ENCODE measurements at regions not wholly inside any gene's neighbourhood (a gene's known extent, or its start where the extent isn't known, plus 50 kb on each side); places are given as distances from the start of the nearest gene placed in this dataset.

- peaks cover 7% of the 10 kb centered on the region for H3K79me1 ChIP-seq (ENCODE audit: low read length)
- H3K79me2 ChIP-seq (ENCODE audit: control insufficient read depth, insufficient read depth, low read length, poor library complexity) = no peaks in the 10 kb centered on the region
- no peaks in the 10 kb centered on the region for H3K36me3 ChIP-seq (ENCODE audit: control insufficient read depth in 1 of 2, insufficient read depth in 2 of 2, low read length in 2 of 2)
- peak; percentile 86 to 89 for DNase-seq
- H3K4ac ChIP-seq (ENCODE audit: low read depth, low read length) = no peak overlapping the region
- H2AK5ac ChIP-seq (ENCODE audit: low read length) = no peak overlapping the region
- no peak overlapping the region for H2BK12ac ChIP-seq (ENCODE audit: low read length)
- H2AFZ ChIP-seq (ENCODE audit: insufficient read depth, low read length, poor library complexity) = no peak overlapping the region
- H4K91ac ChIP-seq (ENCODE audit: low read depth, low read length) = no peak overlapping the region
- WGBS (ENCODE audit: extremely low coverage, insufficient coverage, insufficient read length) = no CpG with 5 or more reads among the region's 1 CpG
- H4K12ac ChIP-seq (ENCODE audit: low read depth, low read length) = no peak overlapping the region
- H2BK120ac ChIP-seq (ENCODE audit: insufficient read depth, low read length, poor library complexity) = no peak overlapping the region
- H3K9me3 ChIP-seq (ENCODE audit: insufficient read depth, low read depth, low read length) = no peaks in the 10 kb centered on the region
- H3K4me3 ChIP-seq (ENCODE audit: low read depth, low read length) = no peak overlapping the region
- no peak overlapping the region for H3K9ac ChIP-seq (ENCODE audit: low read length)
- H3K23ac ChIP-seq (ENCODE audit: low read length) = no peak overlapping the region
- H3K18ac ChIP-seq (ENCODE audit: low read length) = no peak overlapping the region
- no peak overlapping the region for H3K4me2 ChIP-seq (ENCODE audit: low read length)
- H4K8ac ChIP-seq (ENCODE audit: low read depth, low read length) = no peak overlapping the region
- H3K27me3 ChIP-seq (ENCODE audit: insufficient read depth, low read length) = no peaks in the 10 kb centered on the region
- no peak overlapping the region for H3K14ac ChIP-seq (ENCODE audit: low read length)
- H3K27ac ChIP-seq (ENCODE audit: low read depth, low read length) = no peak overlapping the region
- no peak overlapping the region for H2BK5ac ChIP-seq (ENCODE audit: low read depth, low read length, poor library complexity)
- peaks cover 12 to 19% of the 10 kb centered on the region in 2 experiments for H3K4me1 ChIP-seq (ENCODE audit: control insufficient read depth in 1 of 2, insufficient read depth in 2 of 2, low read length in 2 of 2)
Observed at GRCh38 chr17:14776791-14777190, 475.9 kb downstream of the HS3ST3B1 start.

DNA sequence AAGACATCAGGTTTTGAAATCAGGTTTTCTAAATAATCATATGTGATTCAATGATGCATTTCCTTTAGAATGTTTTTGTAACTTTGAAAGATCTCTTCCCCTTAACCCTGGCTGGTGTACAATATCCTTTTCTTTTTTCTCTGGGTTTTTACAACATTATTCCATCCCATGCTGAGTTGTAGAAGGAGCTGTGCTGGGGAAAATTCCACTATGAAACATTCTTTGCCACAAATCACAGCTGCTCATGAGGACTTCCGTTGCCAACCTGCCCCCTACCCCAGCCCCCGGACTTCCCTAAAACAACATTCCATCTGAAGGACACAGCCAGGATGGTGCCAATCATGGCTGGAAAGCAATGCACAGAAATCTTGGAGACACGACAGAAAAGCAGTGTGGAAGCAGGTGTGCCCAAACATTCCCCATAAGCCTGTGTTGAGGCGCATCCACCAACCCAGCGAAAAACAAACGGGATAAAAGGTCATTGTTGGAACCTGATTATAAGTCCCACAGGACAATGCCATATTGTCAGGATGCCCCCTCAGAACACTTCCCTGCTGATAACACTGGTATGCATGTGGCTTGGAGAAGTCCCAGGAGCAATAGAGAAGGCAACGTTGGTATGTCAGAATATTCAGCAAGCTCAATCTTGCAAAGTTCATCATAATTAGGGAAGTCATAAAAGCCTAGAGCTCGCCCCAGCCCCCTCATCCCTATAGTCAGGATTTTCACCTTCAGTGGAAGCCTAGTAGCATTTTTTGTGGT lies 475.0 kb downstream of the HS3ST3B1 start:
- Histone ChIP-seq H3K27me3 (ENCODE audit: insufficient read depth, low read length) (no peaks in the 10 kb centered on the region), H4K12ac (ENCODE audit: low read depth, low read length) (no peak overlapping the region), H2BK120ac (ENCODE audit: insufficient read depth, low read length, poor library complexity) (peak overlapping the region; percentile 2), H3K23ac (ENCODE audit: low read length) (no peak overlapping the region), H3K4me3 (ENCODE audit: low read depth, low read length) (no peak overlapping the region), H4K8ac (ENCODE audit: low read depth, low read length) (no peak overlapping the region), H2BK12ac (ENCODE audit: low read length) (no peak overlapping the region), H4K91ac (ENCODE audit: low read depth, low read length) (no peak overlapping the region), H3K18ac (ENCODE audit: low read length) (no peak overlapping the region), H3K9ac (ENCODE audit: low read length) (no peak overlapping the region), H3K36me3 (ENCODE audit: control insufficient read depth in 1 of 2, insufficient read depth in 2 of 2, low read length in 2 of 2) (no peaks in the 10 kb centered on the region), H2BK5ac (ENCODE audit: low read depth, low read length, poor library complexity) (no peak overlapping the region), H3K9me3 (ENCODE audit: insufficient read depth, low read depth, low read length) (no peaks in the 10 kb centered on the region), H3K4me2 (ENCODE audit: low read length) (no peak overlapping the region), H3K27ac (ENCODE audit: low read depth, low read length) (no peak overlapping the region), H3K4me1 (ENCODE audit: control insufficient read depth in 1 of 2, insufficient read depth in 2 of 2, low read length in 2 of 2) (peaks cover 12 to 19% of the 10 kb centered on the region in 2 experiments), H3K4ac (ENCODE audit: low read depth, low read length) (no peak overlapping the region), H3K14ac (ENCODE audit: low read length) (peak overlapping the region; percentile 33), H3K79me1 (ENCODE audit: low read length) (peaks cover 5% of the 10 kb centered on the region), H2AK5ac (ENCODE audit: low read length) (no peak overlapping the region), H2AFZ (ENCODE audit: insufficient read depth, low read length, poor library complexity) (no peak overlapping the region), H3K79me2 (ENCODE audit: control insufficient read depth, insufficient read depth, low read length, poor library complexity) (no peaks in the 10 kb centered on the region)
- no peak for DNase-seq
- WGBS (ENCODE audit: extremely low coverage, insufficient coverage, insufficient read length) = no CpG with 5 or more reads among the region's 8 CpGs

- no peak overlapping the region for H3K23ac ChIP-seq (ENCODE audit: low read length)
- no peak overlapping the region for H3K27ac ChIP-seq (ENCODE audit: low read depth, low read length)
- no CpG with 5 or more reads among the region's 1 CpG for WGBS (ENCODE audit: extremely low coverage, insufficient coverage, insufficient read length)
- no peak overlapping the region for H2AK5ac ChIP-seq (ENCODE audit: low read length)
- no peak overlapping the region for H3K9ac ChIP-seq (ENCODE audit: low read length)
- no peak overlapping the region for H4K8ac ChIP-seq (ENCODE audit: low read depth, low read length)
- H2BK120ac ChIP-seq (ENCODE audit: insufficient read depth, low read length, poor library complexity) = no peak overlapping the region
- no peak overlapping the region for H2BK5ac ChIP-seq (ENCODE audit: low read depth, low read length, poor library complexity)
- H3K27me3 ChIP-seq (ENCODE audit: insufficient read depth, low read length) = no peaks in the 10 kb centered on the region
- no peak overlapping the region for H3K4me3 ChIP-seq (ENCODE audit: low read depth, low read length)
- no peak overlapping the region for H2AFZ ChIP-seq (ENCODE audit: insufficient read depth, low read length, poor library complexity)
- H3K18ac ChIP-seq (ENCODE audit: low read length) = no peak overlapping the region
- H3K79me1 ChIP-seq (ENCODE audit: low read length) = peaks cover 5% of the 10 kb centered on the region
- H3K4ac ChIP-seq (ENCODE audit: low read depth, low read length) = no peak overlapping the region
- H2BK12ac ChIP-seq (ENCODE audit: low read length) = no peak overlapping the region
- no peak overlapping the region for H4K91ac ChIP-seq (ENCODE audit: low read depth, low read length)
- H3K79me2 ChIP-seq (ENCODE audit: control insufficient read depth, insufficient read depth, low read length, poor library complexity) = no peaks in the 10 kb centered on the region
- no peaks in the 10 kb centered on the region for H3K9me3 ChIP-seq (ENCODE audit: insufficient read depth, low read depth, low read length)
- H3K14ac ChIP-seq (ENCODE audit: low read length) = no peak overlapping the region
- H3K36me3 ChIP-seq (ENCODE audit: control insufficient read depth in 1 of 2, insufficient read depth in 2 of 2, low read length in 2 of 2) = no peaks in the 10 kb centered on the region
- peaks cover 7 to 13% of the 10 kb centered on the region in 2 experiments for H3K4me1 ChIP-seq (ENCODE audit: control insufficient read depth in 1 of 2, insufficient read depth in 2 of 2, low read length in 2 of 2)
- no peak overlapping the region for H3K4me2 ChIP-seq (ENCODE audit: low read length)
- no peak overlapping the region for H4K12ac ChIP-seq (ENCODE audit: low read depth, low read length)
- no peak for DNase-seq
Observed at GRCh38 chr17:14774774-14775173, 473.9 kb downstream of the HS3ST3B1 start.

GRCh38 chr17:14772776-14773175 lies 471.9 kb downstream of the HS3ST3B1 start:
- H2BK12ac ChIP-seq (ENCODE audit: low read length) = no peak overlapping the region
- H3K4me3 ChIP-seq (ENCODE audit: low read depth, low read length) = no peak overlapping the region
- no peak for DNase-seq
- no peak overlapping the region for H3K4ac ChIP-seq (ENCODE audit: low read depth, low read length)
- no peak overlapping the region for H2BK120ac ChIP-seq (ENCODE audit: insufficient read depth, low read length, poor library complexity)
- H4K8ac ChIP-seq (ENCODE audit: low read depth, low read length) = no peak overlapping the region
- no peak overlapping the region for H4K91ac ChIP-seq (ENCODE audit: low read depth, low read length)
- no peak overlapping the region for H2AFZ ChIP-seq (ENCODE audit: insufficient read depth, low read length, poor library complexity)
- no peak overlapping the region for H2AK5ac ChIP-seq (ENCODE audit: low read length)
- peaks cover 3% of the 10 kb centered on the region for H3K79me1 ChIP-seq (ENCODE audit: low read length)
- H3K18ac ChIP-seq (ENCODE audit: low read length) = no peak overlapping the region
- no peak overlapping the region for H3K14ac ChIP-seq (ENCODE audit: low read length)
- H3K79me2 ChIP-seq (ENCODE audit: control insufficient read depth, insufficient read depth, low read length, poor library complexity) = no peaks in the 10 kb centered on the region
- WGBS (ENCODE audit: extremely low coverage, insufficient coverage, insufficient read length) = no CpG with 5 or more reads among the region's 2 CpGs
- H3K36me3 ChIP-seq (ENCODE audit: control insufficient read depth in 1 of 2, insufficient read depth in 2 of 2, low read length in 2 of 2) = no peaks in the 10 kb centered on the region
- H2BK5ac ChIP-seq (ENCODE audit: low read depth, low read length, poor library complexity) = no peak overlapping the region
- no peak overlapping the region for H3K23ac ChIP-seq (ENCODE audit: low read length)
- no peak overlapping the region for H3K4me2 ChIP-seq (ENCODE audit: low read length)
- no peaks in the 10 kb centered on the region for H3K9me3 ChIP-seq (ENCODE audit: insufficient read depth, low read depth, low read length)
- no peak overlapping the region for H4K12ac ChIP-seq (ENCODE audit: low read depth, low read length)
- no peak overlapping the region for H3K9ac ChIP-seq (ENCODE audit: low read length)
- H3K4me1 ChIP-seq (ENCODE audit: control insufficient read depth in 1 of 2, insufficient read depth in 2 of 2, low read length in 2 of 2) = peaks cover 0 to 4% of the 10 kb centered on the region in 2 experiments
- no peak overlapping the region for H3K27ac ChIP-seq (ENCODE audit: low read depth, low read length)
- no peaks in the 10 kb centered on the region for H3K27me3 ChIP-seq (ENCODE audit: insufficient read depth, low read length)
